GM12874 (cell line): ENCODE measurements at regions not wholly inside any gene's neighbourhood (a gene's known extent, or its start where the extent isn't known, plus 50 kb on each side); places are given as distances from the start of the nearest gene placed in this dataset.

ENCODE experiments used
- CTCF ChIP-seq: IDR thresholded peaks from 2 replicates; pipeline ENCODE4 v1.5.1; 2011; ENCODE audit warnings: low read depth, mild to moderate bottlenecking, control low read depth, low read length, moderate library complexity; ENCODE audit not compliant: insufficient read depth

DNA sequence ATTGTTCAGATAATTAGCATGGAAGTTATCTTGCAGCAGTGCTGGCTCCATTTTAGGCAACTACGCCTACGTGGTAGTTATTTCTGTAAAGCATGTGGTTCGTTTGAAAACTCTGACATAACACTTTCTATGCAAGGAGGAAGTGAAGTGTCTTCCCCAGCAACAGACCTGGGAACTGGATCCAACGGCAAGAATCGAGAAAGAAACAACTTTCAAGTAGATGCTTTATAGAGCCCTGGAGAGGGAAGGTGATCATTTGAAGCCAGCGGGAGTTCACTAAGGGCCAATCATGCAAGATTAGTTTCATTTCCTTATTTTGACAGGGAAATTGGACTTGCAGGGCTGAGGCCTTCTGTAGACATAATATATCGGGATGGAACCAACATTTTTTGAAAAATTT lies 218.3 kb downstream of the ACKR3 start:
- no peak for TF ChIP-seq CTCF

DNA sequence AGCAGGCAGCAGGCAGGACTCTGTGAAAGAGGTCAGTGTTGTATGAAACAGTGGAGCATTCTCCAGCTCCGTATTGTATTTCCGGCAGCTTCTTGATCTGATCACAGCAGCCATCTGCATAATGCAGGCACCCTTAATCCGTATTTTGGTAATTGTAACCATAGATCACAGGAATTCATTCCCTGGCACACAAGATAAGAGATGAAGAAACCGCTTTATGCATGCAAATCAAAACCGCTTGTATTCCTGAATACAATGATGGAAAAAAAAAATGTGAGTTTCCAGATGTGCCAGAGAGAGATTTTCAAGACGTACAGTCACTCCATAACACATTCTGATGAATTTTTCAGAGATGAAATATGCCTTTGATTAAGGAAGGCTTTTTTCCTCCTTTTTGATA lies 221.3 kb downstream of the ACKR3 start:
- TF ChIP-seq CTCF = no peak

DNA sequence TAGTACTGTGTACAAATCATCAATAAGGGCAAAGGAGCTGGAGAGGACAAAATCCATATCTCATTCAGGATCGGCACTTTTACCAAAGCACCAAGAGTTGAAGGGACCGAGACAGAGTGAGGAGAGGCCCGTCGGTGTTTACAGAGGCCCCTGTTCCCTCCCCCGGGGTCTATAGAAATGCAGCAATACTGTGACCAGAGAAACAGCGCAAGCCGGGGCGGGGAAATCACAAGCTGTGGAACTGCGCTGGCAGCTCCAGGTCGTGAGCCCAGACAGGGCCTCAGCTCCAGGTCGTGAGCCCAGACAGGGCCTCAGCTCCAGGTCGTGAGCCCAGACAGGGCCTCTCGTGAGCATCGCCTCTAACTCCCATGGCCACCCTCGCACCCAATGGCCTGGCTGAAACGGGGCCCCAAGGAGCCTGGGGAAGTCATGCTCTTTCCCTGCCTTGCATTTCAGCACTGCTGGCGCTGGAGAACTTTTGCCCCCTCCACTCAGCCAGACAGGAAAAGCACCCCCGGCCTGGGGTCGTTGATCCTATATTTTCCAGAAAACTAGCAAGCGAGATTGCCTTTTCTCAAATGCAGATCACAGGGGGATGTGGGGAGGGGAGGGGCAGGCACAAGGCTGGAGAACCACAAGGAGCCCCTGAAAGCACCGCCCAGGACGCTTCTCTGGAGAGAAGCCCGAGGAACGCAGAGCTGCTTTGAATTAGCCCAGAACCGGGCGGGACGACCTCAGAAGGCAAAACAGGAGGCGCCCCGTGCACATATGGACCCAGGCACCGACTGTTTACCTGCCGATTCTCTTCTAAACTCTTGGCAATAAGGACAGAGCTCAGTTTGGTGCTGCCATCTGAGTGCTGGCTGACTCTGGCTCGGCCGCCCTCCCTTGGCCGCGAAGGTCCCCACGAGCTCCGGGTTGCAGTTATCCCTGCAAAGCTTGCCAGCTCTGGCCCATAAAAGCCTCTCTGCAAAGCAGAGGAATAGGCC lies 223.7 kb downstream of the ACKR3 start:
- no peak for TF ChIP-seq CTCF

DNA sequence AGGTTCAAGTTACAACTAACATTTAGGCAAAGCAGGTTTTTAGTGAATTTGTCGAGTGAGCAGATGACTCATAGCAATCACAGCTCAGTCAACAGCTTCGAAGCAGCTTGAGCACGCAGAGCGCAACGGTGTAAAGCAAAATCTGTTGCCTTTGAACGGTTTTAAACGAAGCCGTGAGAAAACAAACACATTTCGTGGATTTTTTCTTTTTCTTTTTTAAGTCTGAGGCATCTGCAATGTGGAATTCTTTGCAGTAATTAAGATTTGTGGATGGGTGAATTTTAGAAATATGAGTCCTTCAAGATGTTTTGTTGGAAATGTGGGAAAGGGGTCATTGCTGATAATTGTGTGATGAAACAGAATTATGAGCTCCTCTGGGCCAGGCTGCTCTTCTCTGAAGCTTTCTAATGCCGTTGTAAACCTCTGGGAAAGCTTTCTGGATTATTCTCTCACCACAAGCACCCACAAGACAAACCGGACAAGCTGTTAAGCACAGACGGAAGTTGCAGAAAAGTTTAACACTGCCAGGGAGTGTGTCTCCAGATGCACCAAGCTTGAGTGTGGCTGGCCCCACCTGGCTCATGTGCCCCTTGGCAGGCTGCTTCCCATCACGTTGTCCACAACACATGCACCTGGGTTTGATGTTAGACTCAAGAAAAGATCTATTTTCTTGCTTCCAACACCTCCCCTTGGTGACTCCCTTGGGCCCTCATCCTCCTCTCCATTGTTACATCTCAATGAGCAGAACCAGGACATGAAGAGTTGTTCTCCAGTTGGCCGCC lies 224.7 kb downstream of the ACKR3 start:
- TF ChIP-seq CTCF = no peak

GRCh38 chr2:236795169-236795860 lies 225.7 kb downstream of the ACKR3 start:
- no peak for TF ChIP-seq CTCF

DNA sequence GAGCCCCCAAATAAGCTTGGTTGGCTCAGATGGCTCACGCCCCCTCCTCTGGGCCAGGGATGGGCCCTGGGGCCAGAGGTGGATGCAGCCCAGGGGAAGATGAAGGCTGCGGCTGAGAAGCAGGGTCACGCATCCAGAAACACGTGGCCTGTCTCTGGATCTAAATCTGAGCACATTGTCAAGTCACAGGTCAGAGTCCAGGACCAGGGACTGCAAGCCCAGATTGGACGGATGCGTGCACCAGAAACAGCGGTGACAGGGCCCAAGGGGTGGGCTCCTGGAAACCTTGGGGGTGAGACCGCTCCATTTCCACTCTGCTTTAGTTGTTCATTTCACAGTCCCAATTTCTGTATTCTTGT lies 226.2 kb downstream of the ACKR3 start:
- no peak for TF ChIP-seq CTCF

DNA sequence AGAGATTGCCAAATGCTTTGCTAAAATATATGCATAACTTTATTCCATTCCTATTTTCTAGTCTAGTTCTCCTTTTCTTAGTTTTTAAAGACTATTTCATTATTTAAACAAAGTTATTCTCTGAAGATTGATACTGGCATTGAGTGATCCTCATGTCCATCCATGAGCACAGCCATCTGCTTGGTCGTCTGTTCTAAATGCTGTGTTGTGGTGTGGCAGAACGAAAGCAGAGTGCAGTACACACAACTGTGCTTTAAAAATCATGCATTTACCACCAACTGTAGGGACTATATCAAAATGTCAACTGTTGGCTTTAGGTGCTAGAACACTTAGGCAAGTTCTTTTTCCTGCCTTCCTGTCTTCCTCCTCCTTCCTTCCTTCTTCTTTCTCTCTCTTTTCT lies 226.6 kb downstream of the ACKR3 start:
- TF ChIP-seq CTCF = no peak
